SK-N-SH treated with all-trans-retinoic acid at 6 μM for 48 hours (cell line): ENCODE measurements at regions not wholly inside any gene's neighbourhood (a gene's known extent, or its start where the extent isn't known, plus 50 kb on each side); places are given as distances from the start of the nearest gene placed in this dataset.

Experiments
- ATAC-seq: fragments of 200-7000 bp; cut with Tn5 transposase; 3 replicates; pipeline ENCODE4 v1.9.1; 2020; ENCODE audit warnings: mild to moderate bottlenecking, moderate library complexity
- ARNTL ChIP-seq: fragments of 450-650 bp; formaldehyde crosslinking; IDR thresholded peaks from 2 replicates; pipeline ENCODE4 v1.5.0; 2020; ENCODE audit warnings: low read depth, mild to moderate bottlenecking, moderate library complexity, borderline replicate concordance
- BACH2 ChIP-seq: fragments of 250-450 bp; sonication (Bioruptor Pico); IDR thresholded peaks from 2 replicates; pipeline ENCODE4 v1.9.0; 2021; ENCODE audit warnings: mild to moderate bottlenecking, borderline replicate concordance
- CSDC2 ChIP-seq: fragments of 250-450 bp; sonication (Bioruptor Pico); IDR thresholded peaks from 2 replicates; pipeline ENCODE4 v1.5.0; 2020; ENCODE audit warnings: mild to moderate bottlenecking, moderate library complexity
- ESRRG ChIP-seq: fragments of 250-450 bp; sonication (Bioruptor Pico); IDR thresholded peaks from 2 replicates; pipeline ENCODE4 v1.6.1; 2021; ENCODE audit warnings: mild to moderate bottlenecking
- GLIS3 ChIP-seq: fragments of 250-450 bp; sonication (Bioruptor Pico); IDR thresholded peaks from 2 replicates; pipeline ENCODE4 v1.5.0; 2020; ENCODE audit warnings: mild to moderate bottlenecking, moderate library complexity
- ISL1 ChIP-seq: fragments of 250-450 bp; sonication (Bioruptor Pico); IDR thresholded peaks from 2 replicates; pipeline ENCODE4 v2.1.2; 2022; ENCODE audit warnings: mild to moderate bottlenecking, moderate library complexity
- OSR1 ChIP-seq: fragments of 250-450 bp; sonication (Bioruptor Pico); IDR thresholded peaks from 2 replicates; pipeline ENCODE4 v1.8.0; 2022; ENCODE audit warnings: moderate library complexity, mild to moderate bottlenecking, inconsistent platforms
- PPARA ChIP-seq: fragments of 250-450 bp; sonication (Bioruptor Pico); IDR thresholded peaks from 2 replicates; pipeline ENCODE4 v1.5.0; 2020; ENCODE audit warnings: mild to moderate bottlenecking, borderline replicate concordance
- RARB ChIP-seq: fragments of 250-450 bp; sonication (Bioruptor Pico); IDR thresholded peaks from 2 replicates; pipeline ENCODE4 v1.8.0; 2021; ENCODE audit warnings: mild to moderate bottlenecking, moderate library complexity
- SNAI2 ChIP-seq: fragments of 250-450 bp; sonication (Bioruptor Pico); IDR thresholded peaks from 2 replicates; pipeline ENCODE4 v1.5.0; 2020; ENCODE audit warnings: mild to moderate bottlenecking, moderate library complexity
- TCF4 ChIP-seq: fragments of 250-450 bp; sonication (Bioruptor Pico); IDR thresholded peaks from 2 replicates; pipeline ENCODE4 v1.8.0; 2021; ENCODE audit warnings: mild to moderate bottlenecking, moderate library complexity, borderline replicate concordance
- TOX ChIP-seq: fragments of 250-450 bp; sonication (Bioruptor Pico); IDR thresholded peaks from 2 replicates; pipeline ENCODE4 v1.8.0; 2021; ENCODE audit warnings: mild to moderate bottlenecking, moderate library complexity, borderline replicate concordance
- ZC3H10 ChIP-seq: fragments of 250-450 bp; sonication (Bioruptor Pico); IDR thresholded peaks from 2 replicates; pipeline ENCODE4 v1.5.1; 2021; ENCODE audit warnings: mild to moderate bottlenecking, moderate library complexity
- ZFP3 ChIP-seq: fragments of 250-450 bp; sonication (Bioruptor Pico); IDR thresholded peaks from 2 replicates; pipeline ENCODE4 v1.5.0; 2020; ENCODE audit warnings: mild to moderate bottlenecking, moderate library complexity
- ZFP30 ChIP-seq: fragments of 450-650 bp; formaldehyde crosslinking; IDR thresholded peaks from 2 replicates; pipeline ENCODE4 v1.5.0; 2022; ENCODE audit warnings: mild to moderate bottlenecking, moderate library complexity
- ZNF565 ChIP-seq: fragments of 450-650 bp; formaldehyde crosslinking; conservative IDR thresholded peaks from 2 replicates; pipeline ENCODE4 v1.5.0; 2020; ENCODE audit warnings: low read depth, mild to moderate bottlenecking, moderate library complexity
- ZNF70 ChIP-seq: fragments of 450-650 bp; formaldehyde crosslinking; IDR thresholded peaks from 2 replicates; pipeline ENCODE4 v1.5.0; 2020; ENCODE audit warnings: mild to moderate bottlenecking, moderate library complexity
- ZNF8 ChIP-seq: fragments of 450-650 bp; formaldehyde crosslinking; IDR thresholded peaks from 2 replicates; pipeline ENCODE4 v1.5.0; 2020; ENCODE audit warnings: mild to moderate bottlenecking, moderate library complexity
- TF ChIP-seq, protein P1 (sequence below): fragments of 250-450 bp; sonication (Bioruptor Pico); IDR thresholded peaks from 2 replicates; pipeline ENCODE4 v1.8.0; 2020; ENCODE audit warnings: mild to moderate bottlenecking, moderate library complexity, borderline replicate concordance
- TF ChIP-seq, protein P2 (sequence below): fragments of 250-450 bp; sonication (Bioruptor Pico); IDR thresholded peaks from 2 replicates; pipeline ENCODE4 v1.5.0; 2020; ENCODE audit warnings: mild to moderate bottlenecking, moderate library complexity
- TF ChIP-seq, protein P3 (sequence below): fragments of 250-450 bp; sonication (Bioruptor Pico); IDR thresholded peaks from 2 replicates; pipeline ENCODE4 v1.8.0; 2021; ENCODE audit warnings: low read depth, mild to moderate bottlenecking, moderate library complexity, borderline replicate concordance
- TF ChIP-seq, protein P4 (sequence below): fragments of 250-450 bp; sonication (Bioruptor Pico); IDR thresholded peaks from 2 replicates; pipeline ENCODE4 v1.5.1; 2021; ENCODE audit warnings: mild to moderate bottlenecking, moderate library complexity
- TF ChIP-seq, protein P5 (sequence below): fragments of 250-450 bp; sonication (Bioruptor Pico); IDR thresholded peaks from 2 replicates; pipeline ENCODE4 v1.5.1; 2020; ENCODE audit warnings: low read depth, mild to moderate bottlenecking, moderate library complexity

DNA sequence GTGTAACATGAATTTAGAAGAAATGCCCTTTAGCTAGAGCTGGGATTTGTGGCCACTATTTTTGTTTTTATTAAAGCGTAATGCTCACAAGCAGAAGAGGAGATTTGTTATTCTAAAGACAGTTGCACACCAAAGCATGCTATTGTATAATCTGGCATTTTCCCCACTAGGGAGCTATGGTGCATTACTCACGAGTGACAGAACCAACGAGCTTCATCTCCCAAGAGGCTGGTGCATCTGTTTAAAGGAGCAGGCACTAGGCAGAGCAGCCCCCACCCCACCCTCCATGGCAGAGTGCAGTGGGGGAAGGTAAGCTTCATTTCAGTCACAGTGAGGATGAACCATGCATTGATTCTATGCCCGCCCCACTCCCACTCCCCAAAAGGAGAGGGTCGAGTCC lies 287.3 kb upstream of the TSHZ2 start:
- TF ChIP-seq CSDC2 (CRISPR knock-in tag) = no peak
- no peak for TF ChIP-seq ARNTL (CRISPR knock-in tag)
- no peak for TF ChIP-seq RARB
- TF ChIP-seq, protein P1, sequence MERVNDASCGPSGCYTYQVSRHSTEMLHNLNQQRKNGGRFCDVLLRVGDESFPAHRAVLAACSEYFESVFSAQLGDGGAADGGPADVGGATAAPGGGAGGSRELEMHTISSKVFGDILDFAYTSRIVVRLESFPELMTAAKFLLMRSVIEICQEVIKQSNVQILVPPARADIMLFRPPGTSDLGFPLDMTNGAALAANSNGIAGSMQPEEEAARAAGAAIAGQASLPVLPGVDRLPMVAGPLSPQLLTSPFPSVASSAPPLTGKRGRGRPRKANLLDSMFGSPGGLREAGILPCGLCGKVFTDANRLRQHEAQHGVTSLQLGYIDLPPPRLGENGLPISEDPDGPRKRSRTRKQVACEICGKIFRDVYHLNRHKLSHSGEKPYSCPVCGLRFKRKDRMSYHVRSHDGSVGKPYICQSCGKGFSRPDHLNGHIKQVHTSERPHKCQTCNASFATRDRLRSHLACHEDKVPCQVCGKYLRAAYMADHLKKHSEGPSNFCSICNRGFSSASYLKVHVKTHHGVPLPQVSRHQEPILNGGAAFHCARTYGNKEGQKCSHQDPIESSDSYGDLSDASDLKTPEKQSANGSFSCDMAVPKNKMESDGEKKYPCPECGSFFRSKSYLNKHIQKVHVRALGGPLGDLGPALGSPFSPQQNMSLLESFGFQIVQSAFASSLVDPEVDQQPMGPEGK (CRISPR knock-in tag) = no peak
- no peak for TF ChIP-seq ISL1 (CRISPR knock-in tag)
- TF ChIP-seq, protein P2, sequence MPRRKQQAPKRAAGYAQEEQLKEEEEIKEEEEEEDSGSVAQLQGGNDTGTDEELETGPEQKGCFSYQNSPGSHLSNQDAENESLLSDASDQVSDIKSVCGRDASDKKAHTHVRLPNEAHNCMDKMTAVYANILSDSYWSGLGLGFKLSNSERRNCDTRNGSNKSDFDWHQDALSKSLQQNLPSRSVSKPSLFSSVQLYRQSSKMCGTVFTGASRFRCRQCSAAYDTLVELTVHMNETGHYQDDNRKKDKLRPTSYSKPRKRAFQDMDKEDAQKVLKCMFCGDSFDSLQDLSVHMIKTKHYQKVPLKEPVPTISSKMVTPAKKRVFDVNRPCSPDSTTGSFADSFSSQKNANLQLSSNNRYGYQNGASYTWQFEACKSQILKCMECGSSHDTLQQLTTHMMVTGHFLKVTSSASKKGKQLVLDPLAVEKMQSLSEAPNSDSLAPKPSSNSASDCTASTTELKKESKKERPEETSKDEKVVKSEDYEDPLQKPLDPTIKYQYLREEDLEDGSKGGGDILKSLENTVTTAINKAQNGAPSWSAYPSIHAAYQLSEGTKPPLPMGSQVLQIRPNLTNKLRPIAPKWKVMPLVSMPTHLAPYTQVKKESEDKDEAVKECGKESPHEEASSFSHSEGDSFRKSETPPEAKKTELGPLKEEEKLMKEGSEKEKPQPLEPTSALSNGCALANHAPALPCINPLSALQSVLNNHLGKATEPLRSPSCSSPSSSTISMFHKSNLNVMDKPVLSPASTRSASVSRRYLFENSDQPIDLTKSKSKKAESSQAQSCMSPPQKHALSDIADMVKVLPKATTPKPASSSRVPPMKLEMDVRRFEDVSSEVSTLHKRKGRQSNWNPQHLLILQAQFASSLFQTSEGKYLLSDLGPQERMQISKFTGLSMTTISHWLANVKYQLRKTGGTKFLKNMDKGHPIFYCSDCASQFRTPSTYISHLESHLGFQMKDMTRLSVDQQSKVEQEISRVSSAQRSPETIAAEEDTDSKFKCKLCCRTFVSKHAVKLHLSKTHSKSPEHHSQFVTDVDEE (CRISPR knock-in tag) = no peak
- TF ChIP-seq ZNF70 = no peak
- no peak for TF ChIP-seq TCF4
- no peak for TF ChIP-seq TOX (CRISPR knock-in tag)
- no peak for TF ChIP-seq ESRRG (CRISPR knock-in tag)
- TF ChIP-seq ZFP30 = no peak
- TF ChIP-seq, protein P3, sequence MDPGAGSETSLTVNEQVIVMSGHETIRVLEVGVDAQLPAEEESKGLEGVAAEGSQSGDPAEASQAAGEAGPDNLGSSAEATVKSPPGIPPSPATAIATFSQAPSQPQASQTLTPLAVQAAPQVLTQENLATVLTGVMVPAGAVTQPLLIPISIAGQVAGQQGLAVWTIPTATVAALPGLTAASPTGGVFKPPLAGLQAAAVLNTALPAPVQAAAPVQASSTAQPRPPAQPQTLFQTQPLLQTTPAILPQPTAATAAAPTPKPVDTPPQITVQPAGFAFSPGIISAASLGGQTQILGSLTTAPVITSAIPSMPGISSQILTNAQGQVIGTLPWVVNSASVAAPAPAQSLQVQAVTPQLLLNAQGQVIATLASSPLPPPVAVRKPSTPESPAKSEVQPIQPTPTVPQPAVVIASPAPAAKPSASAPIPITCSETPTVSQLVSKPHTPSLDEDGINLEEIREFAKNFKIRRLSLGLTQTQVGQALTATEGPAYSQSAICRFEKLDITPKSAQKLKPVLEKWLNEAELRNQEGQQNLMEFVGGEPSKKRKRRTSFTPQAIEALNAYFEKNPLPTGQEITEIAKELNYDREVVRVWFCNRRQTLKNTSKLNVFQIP (CRISPR knock-in tag) = no peak
- TF ChIP-seq ZNF8 (CRISPR knock-in tag) = no peak
- TF ChIP-seq GLIS3 = no peak
- TF ChIP-seq ZC3H10 = no peak
- TF ChIP-seq, protein P4, sequence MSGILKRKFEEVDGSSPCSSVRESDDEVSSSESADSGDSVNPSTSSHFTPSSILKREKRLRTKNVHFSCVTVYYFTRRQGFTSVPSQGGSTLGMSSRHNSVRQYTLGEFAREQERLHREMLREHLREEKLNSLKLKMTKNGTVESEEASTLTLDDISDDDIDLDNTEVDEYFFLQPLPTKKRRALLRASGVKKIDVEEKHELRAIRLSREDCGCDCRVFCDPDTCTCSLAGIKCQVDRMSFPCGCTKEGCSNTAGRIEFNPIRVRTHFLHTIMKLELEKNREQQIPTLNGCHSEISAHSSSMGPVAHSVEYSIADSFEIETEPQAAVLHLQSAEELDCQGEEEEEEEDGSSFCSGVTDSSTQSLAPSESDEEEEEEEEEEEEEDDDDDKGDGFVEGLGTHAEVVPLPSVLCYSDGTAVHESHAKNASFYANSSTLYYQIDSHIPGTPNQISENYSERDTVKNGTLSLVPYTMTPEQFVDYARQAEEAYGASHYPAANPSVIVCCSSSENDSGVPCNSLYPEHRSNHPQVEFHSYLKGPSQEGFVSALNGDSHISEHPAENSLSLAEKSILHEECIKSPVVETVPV = no peak
- TF ChIP-seq OSR1 = no peak
- TF ChIP-seq SNAI2 (CRISPR knock-in tag) = no peak
- no peak for ATAC-seq

DNA sequence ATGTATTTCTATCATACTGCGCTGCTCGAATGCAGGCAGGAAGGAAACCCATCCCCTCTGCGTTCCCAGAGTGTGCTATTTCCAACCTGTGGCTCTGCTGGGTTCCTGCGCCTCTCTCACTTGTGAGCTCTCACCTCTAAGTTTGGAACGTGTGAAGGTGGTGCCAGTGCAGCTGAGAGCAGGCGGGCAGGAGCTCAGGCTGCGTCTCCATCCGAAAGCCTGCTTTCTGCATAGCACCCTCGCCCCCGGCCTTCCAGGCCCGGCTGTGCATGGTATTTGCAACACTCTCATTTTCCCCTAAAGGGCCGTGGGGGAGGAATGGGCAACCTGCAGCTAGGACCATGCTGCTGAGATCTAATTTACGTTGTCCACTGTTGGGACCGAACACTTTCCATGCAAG lies 288.0 kb upstream of the TSHZ2 start:
- no peak for ATAC-seq
- TF ChIP-seq TOX (CRISPR knock-in tag) = no peak
- TF ChIP-seq, protein P1 (CRISPR knock-in tag) = no peak
- TF ChIP-seq PPARA (CRISPR knock-in tag) = no peak
- TF ChIP-seq ZFP3 (CRISPR knock-in tag) = no peak
- no peak for TF ChIP-seq ZNF565 (CRISPR knock-in tag)
- TF ChIP-seq BACH2 (CRISPR knock-in tag) = no peak
- no peak for TF ChIP-seq ISL1 (CRISPR knock-in tag)
- TF ChIP-seq, protein P5, sequence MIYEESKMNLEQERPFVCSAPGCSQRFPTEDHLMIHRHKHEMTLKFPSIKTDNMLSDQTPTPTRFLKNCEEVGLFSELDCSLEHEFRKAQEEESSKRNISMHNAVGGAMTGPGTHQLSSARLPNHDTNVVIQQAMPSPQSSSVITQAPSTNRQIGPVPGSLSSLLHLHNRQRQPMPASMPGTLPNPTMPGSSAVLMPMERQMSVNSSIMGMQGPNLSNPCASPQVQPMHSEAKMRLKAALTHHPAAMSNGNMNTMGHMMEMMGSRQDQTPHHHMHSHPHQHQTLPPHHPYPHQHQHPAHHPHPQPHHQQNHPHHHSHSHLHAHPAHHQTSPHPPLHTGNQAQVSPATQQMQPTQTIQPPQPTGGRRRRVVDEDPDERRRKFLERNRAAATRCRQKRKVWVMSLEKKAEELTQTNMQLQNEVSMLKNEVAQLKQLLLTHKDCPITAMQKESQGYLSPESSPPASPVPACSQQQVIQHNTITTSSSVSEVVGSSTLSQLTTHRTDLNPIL (CRISPR knock-in tag) = no peak
- no peak for TF ChIP-seq CSDC2 (CRISPR knock-in tag)
- TF ChIP-seq, protein P4 = no peak
- no peak for TF ChIP-seq ZFP30
- TF ChIP-seq, protein P2 (CRISPR knock-in tag) = no peak
- no peak for TF ChIP-seq OSR1
- no peak for TF ChIP-seq SNAI2 (CRISPR knock-in tag)
- TF ChIP-seq, protein P3 (CRISPR knock-in tag) = no peak
- no peak for TF ChIP-seq ZNF70
